HCEC 1CT (cell line): ENCODE measurements at regions not wholly inside any gene's neighbourhood (a gene's known extent, or its start where the extent isn't known, plus 50 kb on each side); places are given as distances from the start of the nearest gene placed in this dataset.
"Not testable (repeated sequence)": the region's sequence is repeated elsewhere in the genome, so short reads cannot be mapped to it uniquely, and the experiment has no call there.

Source experiments
- DNase-seq: peaks from one replicate; pipeline ENCODE4 v3.0.0-alpha.2; 2017

DNA sequence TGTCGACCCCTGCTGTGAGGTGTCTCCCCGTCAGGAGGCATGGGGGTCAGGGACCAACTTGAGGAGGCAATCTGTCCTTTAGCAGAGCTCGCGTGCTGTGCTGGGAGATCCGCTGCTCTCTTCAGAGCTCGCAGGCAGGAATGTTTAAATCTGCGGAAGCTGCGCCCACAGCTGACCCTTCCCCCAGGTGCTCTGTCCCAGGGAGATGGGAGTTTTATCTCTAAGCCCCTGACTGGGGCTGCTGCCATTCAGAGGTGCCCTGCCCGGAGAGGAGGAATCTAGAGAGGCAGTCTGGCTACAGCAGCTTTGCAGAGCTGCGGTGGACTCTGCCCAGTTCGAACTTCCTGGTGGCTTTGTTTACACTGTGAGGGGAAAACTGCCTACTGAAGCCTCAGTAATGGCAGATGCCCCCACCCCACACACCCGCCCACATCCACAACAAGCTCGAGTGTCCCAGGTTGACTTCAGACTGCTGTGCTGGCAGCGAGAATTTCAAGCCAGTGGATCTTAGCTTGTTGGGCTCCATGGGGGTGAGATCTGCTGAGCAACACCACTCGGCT, 133.1 kb downstream of the CENPC start:
- DNase-seq, result not testable (repeated sequence)

- no peak for DNase-seq
Measured at GRCh38 chr4:67403342-67403741, 142.0 kb downstream of the CENPC start.

GRCh38 chr4:67401902-67402301, 143.4 kb downstream of the CENPC start:
- DNase-seq, result no peak

DNA sequence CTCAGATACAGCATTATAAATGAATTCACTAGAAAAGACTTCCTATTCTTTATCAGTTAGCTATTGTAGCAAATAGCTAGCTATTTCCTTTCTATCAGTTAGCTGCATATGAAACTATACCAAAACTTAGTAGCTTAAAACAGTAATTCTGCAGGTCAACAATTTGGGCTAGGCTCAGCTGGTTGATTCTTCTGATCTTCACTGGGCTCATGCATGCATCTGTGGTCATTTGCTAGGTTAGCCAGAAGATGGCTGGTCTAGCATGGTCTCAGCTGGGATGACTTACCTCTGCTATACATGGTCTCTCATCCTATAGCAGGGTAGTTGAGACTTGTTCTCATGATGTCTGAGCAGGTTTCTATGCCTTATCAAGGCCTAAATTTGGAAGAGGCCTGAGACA, 147.4 kb downstream of the CENPC start:
- no peak for DNase-seq

- no peak for DNase-seq
Measured at GRCh38 chr4:67397031-67397430, 148.3 kb downstream of the CENPC start.

GRCh38 chr4:67396008-67396407, 149.3 kb downstream of the CENPC start:
- no peak for DNase-seq

- DNase-seq, result no peak
Measured at GRCh38 chr4:67394879-67395278, 150.4 kb downstream of the CENPC start.

GRCh38 chr4:67393699-67394281, 151.5 kb downstream of the CENPC start:
- DNase-seq, result no peak

GRCh38 chr4:67393007-67393406, 152.3 kb downstream of the CENPC start:
- no peak for DNase-seq

DNA sequence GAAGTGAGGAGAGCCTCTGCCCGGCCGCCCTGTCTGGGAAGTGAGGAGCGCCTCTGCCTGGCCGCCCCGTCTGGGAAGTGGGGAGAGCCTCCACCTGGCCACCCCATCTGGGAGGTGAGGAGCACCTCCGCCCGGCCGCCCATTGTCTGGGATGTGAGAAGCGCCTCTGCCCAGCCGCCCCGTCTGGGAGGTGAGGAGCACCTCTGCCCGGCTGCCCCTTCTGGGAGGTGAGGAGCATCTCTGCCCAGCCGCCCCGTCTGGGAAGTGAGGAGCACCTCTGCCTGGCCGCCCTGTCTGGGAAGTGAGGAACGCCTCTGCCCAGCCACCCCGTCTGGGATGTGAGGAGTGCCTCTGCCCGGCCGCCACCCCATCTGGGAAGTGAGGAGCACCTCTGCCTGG, 163.9 kb downstream of the CENPC start:
- DNase-seq, result not testable (repeated sequence)

DNA sequence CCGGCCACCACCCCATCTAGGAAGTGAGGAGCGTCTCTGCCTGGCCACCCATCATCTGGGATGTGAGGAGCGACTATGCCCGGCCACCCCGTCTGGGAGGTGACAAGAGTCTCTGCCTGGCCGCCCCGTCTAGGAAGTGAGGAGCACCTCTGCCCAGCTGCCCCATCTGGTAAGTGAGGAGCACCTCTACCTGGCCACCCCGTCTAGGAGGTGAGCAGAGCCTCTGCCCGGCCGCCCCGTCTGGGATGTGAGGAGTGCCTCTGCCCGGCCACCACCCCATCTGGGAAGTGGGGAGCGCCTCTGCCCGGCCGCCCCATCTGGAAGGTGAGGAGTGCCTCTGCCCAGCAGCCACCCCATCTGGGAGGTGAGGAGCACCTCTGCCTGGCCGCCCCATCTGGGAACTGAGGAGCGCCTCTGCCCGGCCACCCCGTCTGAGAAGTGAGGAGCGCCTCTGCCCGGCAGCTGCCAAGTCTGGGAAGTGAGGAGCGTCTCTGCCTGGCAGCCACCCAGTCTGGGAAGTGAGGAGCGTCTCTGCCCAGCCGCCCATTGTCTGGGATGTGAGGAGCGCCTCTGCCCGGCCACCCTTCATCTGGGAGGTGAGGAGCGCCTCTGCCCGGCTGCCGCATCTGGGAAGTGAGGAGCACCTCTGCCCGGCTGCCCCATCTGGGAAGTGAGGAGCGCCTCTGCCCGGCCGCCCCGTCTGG, 164.4 kb downstream of the CENPC start:
- not testable (repeated sequence) for DNase-seq

- DNase-seq, result no peak
Measured at GRCh38 chr4:67380154-67380553, 165.1 kb downstream of the CENPC start.

GRCh38 chr4:67375291-67375690, 170.0 kb downstream of the CENPC start:
- no peak for DNase-seq

GRCh38 chr4:67371615-67372014, 173.7 kb downstream of the CENPC start:
- no peak for DNase-seq

GRCh38 chr4:67366311-67366861, 178.9 kb downstream of the CENPC start:
- DNase-seq, result no peak

DNA sequence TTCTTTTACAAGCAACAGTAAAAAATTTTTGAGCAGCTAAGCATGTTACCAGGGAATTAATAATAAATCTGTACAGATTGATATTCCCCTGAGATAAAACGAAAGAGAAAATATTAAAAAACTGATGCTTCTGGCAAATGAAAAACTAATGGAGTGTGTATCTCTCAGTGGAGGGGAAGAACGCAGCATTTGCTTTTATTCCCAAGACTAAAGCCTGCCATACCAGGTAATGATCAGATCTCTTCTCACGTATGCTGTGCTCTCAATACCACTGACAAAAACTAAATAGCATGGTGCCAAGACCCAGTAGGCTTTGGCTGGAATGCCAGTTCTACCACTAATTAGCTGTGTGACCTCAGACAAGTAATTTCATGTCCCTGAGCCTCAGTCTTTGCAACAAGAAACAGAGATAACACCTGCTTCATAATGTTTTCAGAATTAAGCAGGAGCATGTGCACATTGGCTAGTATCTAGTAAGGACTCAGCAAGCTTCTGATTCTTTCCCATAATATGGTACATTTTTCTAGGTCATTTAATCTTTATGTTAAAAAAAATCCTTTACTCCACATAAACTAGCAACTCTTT, 179.6 kb downstream of the CENPC start:
- DNase-seq, result no peak

DNA sequence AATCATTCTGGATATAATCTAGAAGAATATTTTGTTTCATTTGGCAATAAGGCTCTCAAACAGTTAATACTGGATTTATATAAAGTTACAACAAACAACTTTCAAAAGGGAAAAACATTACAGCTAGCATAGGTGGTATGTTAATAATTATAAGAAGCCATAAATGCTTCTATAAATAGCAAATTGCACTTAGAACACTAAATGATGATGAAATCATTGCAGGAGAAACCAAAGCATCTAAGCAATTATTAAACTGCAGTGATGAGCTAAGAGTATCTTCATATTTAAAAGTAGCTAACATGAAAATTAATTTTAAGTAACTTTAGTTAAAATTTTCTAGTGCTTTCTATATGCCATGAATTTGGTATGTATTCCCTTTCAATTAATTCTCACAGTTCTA, 189.5 kb downstream of the CENPC start:
- no peak for DNase-seq

- DNase-seq, result no peak
Measured at GRCh38 chr4:67346654-67347053, 198.6 kb downstream of the CENPC start.

GRCh38 chr4:67344594-67345380, 200.5 kb downstream of the CENPC start:
- no peak for DNase-seq

GRCh38 chr4:67343199-67343598, 202.1 kb downstream of the CENPC start:
- DNase-seq, result no peak

DNA sequence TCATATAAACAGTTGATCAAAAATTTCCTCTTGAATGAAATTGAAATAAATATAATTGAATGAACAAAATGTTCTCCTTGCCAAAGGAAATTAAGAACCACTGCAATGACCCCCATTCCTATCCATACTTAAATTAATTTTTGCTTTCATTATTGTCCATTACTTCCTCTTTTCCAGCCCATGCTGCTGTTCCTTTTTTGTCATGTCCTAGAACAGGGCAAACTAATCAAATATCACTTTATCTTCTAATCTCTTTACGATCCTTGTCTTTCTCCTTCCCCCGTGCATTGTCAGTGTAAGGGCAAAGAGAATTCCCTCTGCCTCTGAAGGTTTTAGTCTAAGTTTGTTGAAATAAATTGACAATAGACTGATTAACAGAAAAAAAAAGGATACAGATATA, 203.0 kb downstream of the CENPC start:
- DNase-seq, result no peak

GRCh38 chr4:67333664-67334063, 211.6 kb downstream of the CENPC start:
- DNase-seq, result no peak

GRCh38 chr4:67332627-67333026, 212.7 kb downstream of the CENPC start:
- DNase-seq, result no peak
